Upper lobe of right lung (tissue), 1 donor: ENCODE measurements at regions not wholly inside any gene's neighbourhood (a gene's known extent, or its start where the extent isn't known, plus 50 kb on each side); places are given as distances from the start of the nearest gene placed in this dataset.
A peak's percentile ranks its signal among the peaks of the same experiment; 100 is the strongest.

ENCODE experiments used
- ATAC-seq: fragments of 200-7000 bp; cut with Tn5 transposase; one replicate; pipeline ENCODE4 v1.9.1; 2020; ENCODE audit warnings: mild to moderate bottlenecking, moderate library complexity
- DNase-seq: peaks from one replicate; pipeline ENCODE4 v3.0.0-alpha.2; 2020
- H3K27ac ChIP-seq: fragments of 200-600 bp; one replicate; pipeline ENCODE4 v1.8.0; 2022
- H3K27me3 ChIP-seq: fragments of 200-600 bp; one replicate; pipeline ENCODE4 v1.8.0; 2022; ENCODE audit warnings: mild to moderate bottlenecking
- H3K36me3 ChIP-seq: fragments of 200-600 bp; one replicate; pipeline ENCODE4 v1.8.0; 2022
- H3K4me1 ChIP-seq: fragments of 200-600 bp; one replicate; pipeline ENCODE4 v1.8.0; 2022
- H3K4me3 ChIP-seq: fragments of 200-600 bp; one replicate; pipeline ENCODE4 v1.8.0; 2022; ENCODE audit warnings: mild to moderate bottlenecking
- H3K9me3 ChIP-seq: fragments of 200-600 bp; one replicate; pipeline ENCODE4 v1.8.0; 2022
- CTCF ChIP-seq: fragments of 200-600 bp; IDR thresholded peaks from one replicate; pipeline ENCODE4 v1.8.0; 2022; ENCODE audit warnings: antibody characterized with exemption
- intact Hi-C: fragments of 100-400 bp; cut with DNase I; formaldehyde crosslinking; loops from one replicate; pipeline ENCODE4 v1.11.0; 2022
- donor health status: DM: no; HTN: yes; CAD: no; lungs with severe emphysema.

GRCh38 chr13:52929846-52930245 lies 81.4 kb upstream of the PCDH8 start:
- TF ChIP-seq CTCF, result no peak
- peaks cover 8% of the 10 kb centered on the region for H3K4me1 ChIP-seq
- no peak overlapping the region for H3K27ac ChIP-seq
- H3K27me3 ChIP-seq, result no peaks in the 10 kb centered on the region
- DNase-seq (no peak), ATAC-seq (no peak)
- no peak overlapping the region for H3K4me3 ChIP-seq
- no peaks in the 10 kb centered on the region for H3K36me3 ChIP-seq
- no peaks in the 10 kb centered on the region for H3K9me3 ChIP-seq
- intact Hi-C loops, result no loop called here

GRCh38 chr13:52926971-52927370 lies 78.5 kb upstream of the PCDH8 start:
- H3K4me1 ChIP-seq, result peaks cover 8% of the 10 kb centered on the region
- H3K27me3 ChIP-seq, result no peaks in the 10 kb centered on the region
- no peak for TF ChIP-seq CTCF
- intact Hi-C loops, result no loop called here
- ATAC-seq (no peak), DNase-seq (no peak)
- no peak overlapping the region for H3K4me3 ChIP-seq
- no peaks in the 10 kb centered on the region for H3K9me3 ChIP-seq
- no peaks in the 10 kb centered on the region for H3K36me3 ChIP-seq
- H3K27ac ChIP-seq, result no peak overlapping the region

GRCh38 chr13:52925775-52926285 lies 77.4 kb upstream of the PCDH8 start:
- Histone ChIP-seq H3K36me3 (no peaks in the 10 kb centered on the region), H3K4me1 (peaks cover 8% of the 10 kb centered on the region), H3K4me3 (no peak overlapping the region), H3K27me3 (no peaks in the 10 kb centered on the region), H3K27ac (no peak overlapping the region), H3K9me3 (no peaks in the 10 kb centered on the region)
- intact Hi-C loops, result no loop called here
- no peak for DNase-seq
- no peak for ATAC-seq
- no peak for TF ChIP-seq CTCF

GRCh38 chr13:52925251-52925650 lies 76.8 kb upstream of the PCDH8 start:
- intact Hi-C loops, result no loop called here
- Histone ChIP-seq H3K36me3 (no peaks in the 10 kb centered on the region), H3K9me3 (no peaks in the 10 kb centered on the region), H3K27me3 (no peaks in the 10 kb centered on the region), H3K4me1 (peaks cover 8% of the 10 kb centered on the region), H3K27ac (no peak overlapping the region), H3K4me3 (no peak overlapping the region)
- ATAC-seq (peak; percentile 6), DNase-seq (no peak)
- TF ChIP-seq CTCF, result no peak

DNA sequence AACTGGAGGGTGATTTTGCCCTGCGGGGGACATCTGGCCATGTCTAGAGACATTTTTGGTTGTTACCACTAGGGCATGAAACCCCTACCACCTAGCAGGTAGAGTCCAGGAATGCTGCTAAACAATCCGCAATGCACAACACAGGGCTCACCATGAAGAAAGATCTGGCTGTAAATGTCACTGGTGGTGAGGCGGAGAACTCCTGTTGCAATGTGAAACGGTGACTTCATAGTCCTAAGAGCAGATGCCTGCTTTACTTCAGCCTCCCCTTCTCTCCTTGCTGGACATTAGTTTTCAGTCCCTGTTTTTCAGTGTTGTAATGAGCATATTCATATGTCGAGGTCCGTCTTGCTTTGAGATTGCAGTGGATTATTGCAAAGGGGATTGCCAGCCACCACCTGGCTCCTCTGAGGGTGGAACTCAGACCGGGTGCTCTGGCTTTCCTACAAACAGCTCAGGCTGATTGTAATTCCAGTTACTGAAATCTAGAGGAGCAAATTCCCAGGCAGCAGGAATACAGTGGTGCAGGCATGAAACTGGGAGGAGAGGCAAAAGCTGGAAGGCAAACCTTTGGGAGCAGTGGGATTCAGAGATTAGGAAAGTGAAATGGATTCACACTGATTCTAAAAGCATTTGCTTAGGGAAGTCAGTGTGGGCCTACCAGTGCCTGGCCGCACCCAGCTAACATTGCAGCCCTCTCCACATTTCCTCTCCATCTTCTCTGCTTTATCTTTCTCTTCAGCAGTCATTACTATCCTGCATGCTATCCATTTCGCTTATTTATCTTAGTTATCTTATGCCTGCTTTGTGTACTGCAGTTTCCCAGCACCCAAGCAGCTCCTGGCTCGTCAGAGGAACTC lies 76.1 kb upstream of the PCDH8 start:
- Histone ChIP-seq H3K4me3 (no peak overlapping the region), H3K27me3 (no peaks in the 10 kb centered on the region), H3K9me3 (no peaks in the 10 kb centered on the region), H3K36me3 (no peaks in the 10 kb centered on the region), H3K4me1 (peaks cover 8% of the 10 kb centered on the region), H3K27ac (no peak overlapping the region)
- DNase-seq (no peak), ATAC-seq (peak; percentile 35)
- TF ChIP-seq CTCF, result no peak
- intact Hi-C loops, result no loop called here
